ENCODE measurements at regions not wholly inside any gene's neighbourhood (a gene's known extent, or its start where the extent isn't known, plus 50 kb on each side); places are given as distances from the start of the nearest gene placed in this dataset.

GRCh38 chr12:124393831-124394230, 98.9 kb downstream of the RFLNA start:
- Histone ChIP-seq H3K4me2 (ENCODE audit: low read length) (no peak overlapping the region), H3K79me2 (ENCODE audit: low read length) (no peaks in the 10 kb centered on the region), H3K27me3 (ENCODE audit: low read depth, low read length) (no peaks in the 10 kb centered on the region), H3K4me1 (ENCODE audit: low read length) (peaks cover 28% of the 10 kb centered on the region), H4K20me1 (ENCODE audit: insufficient read depth, low read length) (peaks cover 65% of the 10 kb centered on the region), H3K9ac (ENCODE audit: low read length) (no peak overlapping the region), H2AFZ (ENCODE audit: low read depth, low read length) (no peak overlapping the region), H3K9me3 (ENCODE audit: insufficient read depth, low read length) (no peaks in the 10 kb centered on the region), H3K36me3 (replicated peaks; ENCODE audit: low read depth, low read length) (peaks cover 36% of the 10 kb centered on the region), H3K27ac (ENCODE audit: low read length) (no peak overlapping the region), H3K4me3 (ENCODE audit: low read length) (no peak overlapping the region)
- TF ChIP-seq EZH2phosphoT487 (IDR thresholded peaks at IDR 0.05; ENCODE audit: low read depth) (no peak), CTCF (IDR thresholded peaks at IDR 0.05; ENCODE audit: low read depth, low read length) (no peak)

- Histone ChIP-seq H3K4me1 (ENCODE audit: low read length) (peaks cover 28% of the 10 kb centered on the region), H3K9ac (ENCODE audit: low read length) (no peak overlapping the region)
Measured at GRCh38 chr12:124393414-124393790, 98.5 kb downstream of the RFLNA start.

GRCh38 chr12:124392667-124393413, 97.9 kb downstream of the RFLNA start:
- Histone ChIP-seq H3K9me3 (ENCODE audit: insufficient read depth, low read length) (no peaks in the 10 kb centered on the region), H4K20me1 (ENCODE audit: insufficient read depth, low read length) (peaks cover 65% of the 10 kb centered on the region), H3K27ac (ENCODE audit: low read length) (no peak overlapping the region), H3K4me1 (ENCODE audit: low read length) (peaks cover 28% of the 10 kb centered on the region), H3K36me3 (replicated peaks; ENCODE audit: low read depth, low read length) (peaks cover 30% of the 10 kb centered on the region), H3K9ac (ENCODE audit: low read length) (no peak overlapping the region), H3K27me3 (ENCODE audit: low read depth, low read length) (no peaks in the 10 kb centered on the region), H2AFZ (ENCODE audit: low read depth, low read length) (no peak overlapping the region), H3K4me2 (ENCODE audit: low read length) (no peak overlapping the region), H3K79me2 (ENCODE audit: low read length) (no peaks in the 10 kb centered on the region), H3K4me3 (ENCODE audit: low read length) (no peak overlapping the region)
- TF ChIP-seq CTCF (IDR thresholded peaks at IDR 0.05; ENCODE audit: low read depth, low read length) (no peak), EZH2phosphoT487 (IDR thresholded peaks at IDR 0.05; ENCODE audit: low read depth) (no peak)

More at GRCh38 chr12:124393414-124393790, 98.5 kb downstream of the RFLNA start:
- Histone ChIP-seq H3K36me3 (replicated peaks; ENCODE audit: low read depth, low read length) (peaks cover 33% of the 10 kb centered on the region), H3K4me3 (ENCODE audit: low read length) (no peak overlapping the region), H3K4me2 (ENCODE audit: low read length) (no peak overlapping the region), H4K20me1 (ENCODE audit: insufficient read depth, low read length) (peaks cover 64% of the 10 kb centered on the region), H2AFZ (ENCODE audit: low read depth, low read length) (no peak overlapping the region), H3K79me2 (ENCODE audit: low read length) (no peaks in the 10 kb centered on the region), H3K9me3 (ENCODE audit: insufficient read depth, low read length) (no peaks in the 10 kb centered on the region), H3K27ac (ENCODE audit: low read length) (no peak overlapping the region), H3K27me3 (ENCODE audit: low read depth, low read length) (no peaks in the 10 kb centered on the region)
- TF ChIP-seq EZH2phosphoT487 (IDR thresholded peaks at IDR 0.05; ENCODE audit: low read depth) (no peak), CTCF (IDR thresholded peaks at IDR 0.05; ENCODE audit: low read depth, low read length) (no peak)

- Histone ChIP-seq H3K4me1 (ENCODE audit: low read length) (peaks cover 28% of the 10 kb centered on the region), H3K4me3 (ENCODE audit: low read length) (no peak overlapping the region), H3K9me3 (ENCODE audit: insufficient read depth, low read length) (no peaks in the 10 kb centered on the region), H3K9ac (ENCODE audit: low read length) (no peak overlapping the region), H2AFZ (ENCODE audit: low read depth, low read length) (no peak overlapping the region), H3K4me2 (ENCODE audit: low read length) (peak overlapping the region; percentile 91), H3K79me2 (ENCODE audit: low read length) (no peaks in the 10 kb centered on the region), H3K27me3 (ENCODE audit: low read depth, low read length) (no peaks in the 10 kb centered on the region), H3K27ac (ENCODE audit: low read length) (peak overlapping the region; percentile 73), H3K36me3 (replicated peaks; ENCODE audit: low read depth, low read length) (peaks cover 26% of the 10 kb centered on the region), H4K20me1 (ENCODE audit: insufficient read depth, low read length) (peaks cover 61% of the 10 kb centered on the region)
- TF ChIP-seq EZH2phosphoT487 (IDR thresholded peaks at IDR 0.05; ENCODE audit: low read depth) (no peak), CTCF (IDR thresholded peaks at IDR 0.05; ENCODE audit: low read depth, low read length) (peak; percentile 30)
Measured at GRCh38 chr12:124392271-124392666, 97.4 kb downstream of the RFLNA start.

Measured in OCI-LY3 (cell line).